HL-60 (cell line): ENCODE measurements at regions not wholly inside any gene's neighbourhood (a gene's known extent, or its start where the extent isn't known, plus 50 kb on each side); places are given as distances from the start of the nearest gene placed in this dataset.

Source experiments
- DNase-seq, 2 experiments: peaks; one replicate each; pipeline ENCODE4 v3.0.0-alpha.2; 2010 to 2020; ENCODE audit warnings: low read depth in 1 of 2, low spot score in 1 of 2
- H3K27ac ChIP-seq: fragments of 250-450 bp; sonication (Bioruptor Pico); replicated peaks from 2 replicates; pipeline ENCODE4 v1.5.1; 2020; ENCODE audit warnings: mild to moderate bottlenecking, moderate library complexity
- H3K27me3 ChIP-seq: fragments of 250-450 bp; sonication (Bioruptor Pico); 2 replicates; pipeline ENCODE4 v1.5.1; 2021; ENCODE audit warnings: mild to moderate bottlenecking, moderate library complexity; ENCODE audit not compliant: insufficient read depth, poor library complexity, severe bottlenecking
- H3K4me3 ChIP-seq: replicated peaks from 2 replicates; pipeline ENCODE4 v1.5.1; 2011; ENCODE audit warnings: mild to moderate bottlenecking, control low read depth, low read length; ENCODE audit not compliant: insufficient read depth
- GABPA ChIP-seq: IDR thresholded peaks from 2 replicates; pipeline ENCODE4 v1.6.1; 2012; ENCODE audit warnings: low read depth
- POLR2AphosphoS5 ChIP-seq: IDR thresholded peaks from 2 replicates; pipeline ENCODE4 v1.6.1; 2012; ENCODE audit warnings: low read depth
- SPI1 ChIP-seq: IDR thresholded peaks from 2 replicates; pipeline ENCODE4 v1.6.1; 2012; ENCODE audit warnings: low read depth, mild to moderate bottlenecking, borderline replicate concordance
- TF ChIP-seq, protein P1 (sequence below): IDR thresholded peaks from one replicate; pipeline ENCODE4 v1.5.1; 2011; ENCODE audit warnings: low read length, control low read depth, inconsistent platforms; ENCODE audit not compliant: insufficient read depth
- TF ChIP-seq, protein P2 (sequence below): IDR thresholded peaks from 2 replicates; pipeline ENCODE4 v1.6.1; 2012; ENCODE audit warnings: low read depth; ENCODE audit not compliant: insufficient replicate concordance

DNA sequence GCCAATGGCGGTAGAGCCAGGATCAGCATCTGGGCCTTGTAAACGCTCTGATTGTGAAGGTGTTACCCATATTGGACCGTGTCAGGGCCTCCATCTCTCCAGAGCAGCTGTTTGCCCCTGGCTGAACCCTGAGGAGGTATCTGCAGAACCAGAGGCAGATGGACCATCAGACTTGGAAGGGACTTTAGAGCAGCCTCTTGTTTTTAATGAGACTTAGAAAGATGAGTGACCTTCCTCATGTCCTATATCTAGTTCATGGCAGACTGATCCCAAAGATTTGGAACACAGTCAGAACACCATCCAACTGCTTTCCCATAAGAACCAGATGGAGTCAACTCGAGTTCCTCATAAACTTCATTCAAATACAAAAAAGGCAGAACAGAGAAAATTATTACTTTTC, 135.1 kb upstream of the MSX1 start:
- TF ChIP-seq SPI1 (no peak), GABPA (no peak), POLR2AphosphoS5 (no peak)
- TF ChIP-seq, protein P1, sequence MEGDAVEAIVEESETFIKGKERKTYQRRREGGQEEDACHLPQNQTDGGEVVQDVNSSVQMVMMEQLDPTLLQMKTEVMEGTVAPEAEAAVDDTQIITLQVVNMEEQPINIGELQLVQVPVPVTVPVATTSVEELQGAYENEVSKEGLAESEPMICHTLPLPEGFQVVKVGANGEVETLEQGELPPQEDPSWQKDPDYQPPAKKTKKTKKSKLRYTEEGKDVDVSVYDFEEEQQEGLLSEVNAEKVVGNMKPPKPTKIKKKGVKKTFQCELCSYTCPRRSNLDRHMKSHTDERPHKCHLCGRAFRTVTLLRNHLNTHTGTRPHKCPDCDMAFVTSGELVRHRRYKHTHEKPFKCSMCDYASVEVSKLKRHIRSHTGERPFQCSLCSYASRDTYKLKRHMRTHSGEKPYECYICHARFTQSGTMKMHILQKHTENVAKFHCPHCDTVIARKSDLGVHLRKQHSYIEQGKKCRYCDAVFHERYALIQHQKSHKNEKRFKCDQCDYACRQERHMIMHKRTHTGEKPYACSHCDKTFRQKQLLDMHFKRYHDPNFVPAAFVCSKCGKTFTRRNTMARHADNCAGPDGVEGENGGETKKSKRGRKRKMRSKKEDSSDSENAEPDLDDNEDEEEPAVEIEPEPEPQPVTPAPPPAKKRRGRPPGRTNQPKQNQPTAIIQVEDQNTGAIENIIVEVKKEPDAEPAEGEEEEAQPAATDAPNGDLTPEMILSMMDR = no peak
- TF ChIP-seq, protein P2, sequence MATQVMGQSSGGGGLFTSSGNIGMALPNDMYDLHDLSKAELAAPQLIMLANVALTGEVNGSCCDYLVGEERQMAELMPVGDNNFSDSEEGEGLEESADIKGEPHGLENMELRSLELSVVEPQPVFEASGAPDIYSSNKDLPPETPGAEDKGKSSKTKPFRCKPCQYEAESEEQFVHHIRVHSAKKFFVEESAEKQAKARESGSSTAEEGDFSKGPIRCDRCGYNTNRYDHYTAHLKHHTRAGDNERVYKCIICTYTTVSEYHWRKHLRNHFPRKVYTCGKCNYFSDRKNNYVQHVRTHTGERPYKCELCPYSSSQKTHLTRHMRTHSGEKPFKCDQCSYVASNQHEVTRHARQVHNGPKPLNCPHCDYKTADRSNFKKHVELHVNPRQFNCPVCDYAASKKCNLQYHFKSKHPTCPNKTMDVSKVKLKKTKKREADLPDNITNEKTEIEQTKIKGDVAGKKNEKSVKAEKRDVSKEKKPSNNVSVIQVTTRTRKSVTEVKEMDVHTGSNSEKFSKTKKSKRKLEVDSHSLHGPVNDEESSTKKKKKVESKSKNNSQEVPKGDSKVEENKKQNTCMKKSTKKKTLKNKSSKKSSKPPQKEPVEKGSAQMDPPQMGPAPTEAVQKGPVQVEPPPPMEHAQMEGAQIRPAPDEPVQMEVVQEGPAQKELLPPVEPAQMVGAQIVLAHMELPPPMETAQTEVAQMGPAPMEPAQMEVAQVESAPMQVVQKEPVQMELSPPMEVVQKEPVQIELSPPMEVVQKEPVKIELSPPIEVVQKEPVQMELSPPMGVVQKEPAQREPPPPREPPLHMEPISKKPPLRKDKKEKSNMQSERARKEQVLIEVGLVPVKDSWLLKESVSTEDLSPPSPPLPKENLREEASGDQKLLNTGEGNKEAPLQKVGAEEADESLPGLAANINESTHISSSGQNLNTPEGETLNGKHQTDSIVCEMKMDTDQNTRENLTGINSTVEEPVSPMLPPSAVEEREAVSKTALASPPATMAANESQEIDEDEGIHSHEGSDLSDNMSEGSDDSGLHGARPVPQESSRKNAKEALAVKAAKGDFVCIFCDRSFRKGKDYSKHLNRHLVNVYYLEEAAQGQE = no peak
- no peak for DNase-seq
- H3K4me3 ChIP-seq = no peak overlapping the region
- H3K27ac ChIP-seq = no peak overlapping the region
- H3K27me3 ChIP-seq = no peaks in the 10 kb centered on the region

DNA sequence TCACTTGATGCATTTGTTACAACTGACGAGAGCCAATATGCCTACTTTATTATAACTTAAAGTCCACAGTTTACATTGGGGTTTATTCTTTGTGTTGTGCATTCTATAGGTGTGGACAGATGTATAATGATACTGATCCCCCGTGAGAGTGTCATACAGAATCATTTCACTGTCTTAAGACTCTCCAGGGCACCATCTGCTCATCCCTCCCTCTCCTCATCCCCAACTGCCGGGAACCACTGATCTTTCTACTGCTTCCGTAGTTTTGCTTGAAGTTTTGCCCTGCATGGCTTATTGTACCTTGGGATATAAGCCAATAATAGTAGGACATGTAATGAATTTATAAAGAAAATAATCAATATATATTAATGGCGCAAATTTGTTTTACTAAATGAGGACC, 137.8 kb upstream of the MSX1 start:
- no peak for TF ChIP-seq SPI1
- TF ChIP-seq POLR2AphosphoS5 = no peak
- no peak for TF ChIP-seq GABPA
- TF ChIP-seq, protein P2 = no peak
- TF ChIP-seq, protein P1 = no peak
- no peaks in the 10 kb centered on the region for H3K27me3 ChIP-seq
- DNase-seq = no peak
- no peak overlapping the region for H3K4me3 ChIP-seq
- no peak overlapping the region for H3K27ac ChIP-seq

DNA sequence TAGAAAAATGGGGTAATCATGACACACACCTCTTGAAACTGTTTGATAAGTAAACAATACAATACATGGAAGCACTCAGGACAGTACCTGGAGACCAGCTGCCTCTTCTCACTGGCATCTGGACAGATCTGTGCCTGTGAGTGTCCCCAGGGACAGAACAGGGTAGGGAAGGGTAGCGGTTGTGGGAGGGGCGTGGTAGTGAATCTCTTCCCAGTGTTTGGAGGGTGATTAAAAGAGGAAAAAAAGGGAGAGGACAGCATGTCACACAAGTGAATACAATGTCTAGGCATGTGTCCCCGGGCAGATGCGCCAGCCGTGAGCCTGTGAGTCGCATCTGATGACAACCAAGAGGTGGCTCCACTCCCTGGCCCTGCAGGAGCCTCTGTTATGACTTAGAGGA, 138.8 kb upstream of the MSX1 start:
- Histone ChIP-seq H3K27ac (no peak overlapping the region), H3K27me3 (no peaks in the 10 kb centered on the region), H3K4me3 (no peak overlapping the region)
- no peak for DNase-seq
- no peak for TF ChIP-seq GABPA
- no peak for TF ChIP-seq SPI1
- TF ChIP-seq, protein P2 = no peak
- TF ChIP-seq, protein P1 = no peak
- no peak for TF ChIP-seq POLR2AphosphoS5
